Common myeloid progenitor, CD34-positive (primary cell): ENCODE measurements at regions not wholly inside any gene's neighbourhood (a gene's known extent, or its start where the extent isn't known, plus 50 kb on each side); places are given as distances from the start of the nearest gene placed in this dataset.

Experiments used
- CTCF ChIA-PET: fragments of 350-600 bp; sonication (Branson Sonifier 250); formaldehyde crosslinking; loops from one replicate; lab custom pipeline; 2021; ENCODE audit warnings: antibody characterized with exemption; lab: Charles Lee
- POLR2A ChIA-PET: fragments of 350-600 bp; sonication (Branson Sonifier 250); formaldehyde crosslinking; loops from one replicate; lab custom pipeline; 2021; ENCODE audit warnings: antibody characterized with exemption; lab: Charles Lee
- DNase-seq, 3 donors: peaks; one replicate each; pipeline versions ENCODE4 v3.0.0 to v3.0.0-alpha.2; 2013
- H3K27ac ChIP-seq, 2 experiments: 1 replicate in 1 of 2; 2 replicates in 1 of 2; pipeline ENCODE4 v1.7.0; 2013; ENCODE audit warnings: inconsistent platforms in 2 of 2, low read length in 2 of 2, mild to moderate bottlenecking in 2 of 2, low read depth in 1 of 2, moderate library complexity in 1 of 2; ENCODE audit not compliant: severe bottlenecking in 2 of 2, insufficient read depth in 1 of 2, poor library complexity in 1 of 2
- H3K27me3 ChIP-seq, 5 experiments: replicated peaks in 2 of 5; 1 replicate in 3 of 5; 2 replicates in 2 of 5; pipeline versions ENCODE4 v1.6.1 to v1.7.0; 2013; ENCODE audit warnings: low read length in 4 of 5, mild to moderate bottlenecking in 2 of 5, moderate library complexity in 2 of 5, inconsistent platforms in 1 of 5; ENCODE audit not compliant: insufficient read depth in 5 of 5, control insufficient read depth in 4 of 5
- H3K36me3 ChIP-seq, 4 experiments: 1 replicate in 2 of 4; 2 replicates in 2 of 4; pipeline versions ENCODE4 v1.6.1 to v1.7.0; 2013; ENCODE audit warnings: low read length in 3 of 4, control low read depth in 1 of 4, mild to moderate bottlenecking in 1 of 4; ENCODE audit not compliant: control insufficient read depth in 4 of 4, insufficient read depth in 4 of 4
- H3K4me1 ChIP-seq, 4 experiments: 1 replicate in 3 of 4; 2 replicates in 1 of 4; pipeline versions ENCODE4 v1.6.1 to v1.7.1; 2013; ENCODE audit warnings: low read length in 3 of 4, mild to moderate bottlenecking in 3 of 4, control low read depth in 1 of 4, inconsistent platforms in 1 of 4, moderate library complexity in 1 of 4; ENCODE audit not compliant: control insufficient read depth in 4 of 4, insufficient read depth in 4 of 4; ENCODE audit errors: control extremely low read depth in 1 of 4
- H3K4me3 ChIP-seq, 7 experiments: 1 replicate in 4 of 7; 2 replicates in 3 of 7; pipeline versions ENCODE4 v1.5.1 to v1.7.0; 2013; ENCODE audit warnings: mild to moderate bottlenecking in 7 of 7, low read length in 6 of 7, moderate library complexity in 6 of 7, inconsistent platforms in 2 of 7, low read depth in 2 of 7, control low read depth in 1 of 7; ENCODE audit not compliant: insufficient read depth in 4 of 7, control insufficient read depth in 1 of 7; ENCODE audit errors: extremely low read depth in 1 of 7
- H3K9me3 ChIP-seq, 5 experiments: 1 replicate in 4 of 5; 2 replicates in 1 of 5; pipeline versions ENCODE4 v1.6.1 to v1.7.1; 2013; ENCODE audit warnings: low read length in 4 of 5, mild to moderate bottlenecking in 2 of 5, inconsistent platforms in 1 of 5, low read depth in 1 of 5, moderate library complexity in 1 of 5; ENCODE audit not compliant: control insufficient read depth in 4 of 5, insufficient read depth in 2 of 5; ENCODE audit errors: control extremely low read depth in 1 of 5
- WGBS: methylation state at CpG from one replicate; pipeline ENCODE4 v1.1.5; 2013; ENCODE audit not compliant: insufficient coverage; 5-methylcytosine and 5-hydroxymethylcytosine counted together

DNA sequence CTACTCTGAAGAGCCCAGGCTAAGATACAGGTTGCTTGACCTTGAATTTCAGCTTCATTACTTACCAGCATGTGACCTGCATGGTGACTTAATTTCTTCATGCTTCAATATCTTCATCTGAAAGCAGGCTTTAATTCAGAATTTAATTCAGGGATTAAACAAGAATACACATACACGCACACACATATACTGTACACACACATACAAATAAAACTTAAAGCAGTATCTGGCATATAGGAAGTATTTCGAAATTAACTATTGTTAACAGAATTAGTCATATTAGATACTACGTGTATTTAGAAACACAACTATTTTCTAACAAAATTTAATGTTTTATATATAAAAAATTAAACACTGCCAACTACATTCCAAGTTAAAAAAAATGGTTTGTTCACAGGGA, 640.3 kb downstream of the SLC6A15 start:
- CTCF ChIA-PET, result no interaction called here
- Histone ChIP-seq H3K36me3 (no peaks in the 10 kb centered on the region), H3K27ac (no peak overlapping the region), H3K9me3 (no peaks in the 10 kb centered on the region), H3K27me3 (peaks cover 0 to 2% (median 0%) of the 10 kb centered on the region in 5 experiments), H3K4me1 (no peaks in the 10 kb centered on the region), H3K4me3 (no peak overlapping the region)
- DNase-seq, result no peak
- WGBS, result no CpG with 5 or more reads among the region's 3 CpGs
- POLR2A ChIA-PET, result no interaction called here

DNA sequence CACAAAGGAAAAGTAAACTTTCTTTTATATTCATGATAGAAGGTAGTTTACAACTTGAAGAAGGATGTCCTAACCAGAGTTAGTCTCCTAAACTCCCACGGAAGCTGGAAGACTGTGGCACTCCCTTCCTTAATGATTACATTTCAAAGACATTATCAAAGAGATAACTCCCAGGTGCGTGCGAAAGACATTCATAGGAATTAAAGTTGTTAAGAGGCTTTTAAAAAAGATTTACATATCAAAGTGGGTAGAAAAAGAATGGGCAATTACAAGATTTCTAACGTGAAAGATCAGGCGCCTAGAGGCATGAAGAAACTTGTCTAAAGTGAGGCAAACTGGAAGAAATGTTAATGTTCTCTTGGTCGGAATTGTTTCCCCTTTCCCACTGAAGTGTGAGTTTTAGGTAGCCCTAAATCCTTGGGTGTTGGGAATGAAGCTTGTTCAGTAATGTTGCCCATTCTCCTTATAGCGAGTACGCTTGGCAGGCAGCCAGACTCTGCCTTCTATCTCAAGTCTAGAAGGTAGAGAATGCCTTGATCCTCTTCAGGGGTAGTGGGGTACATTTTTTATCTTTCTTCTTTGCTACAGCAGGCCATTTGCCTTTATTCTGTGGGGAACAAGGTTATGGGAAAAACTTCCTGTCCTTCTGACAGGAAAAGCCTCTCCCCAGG, 642.0 kb downstream of the SLC6A15 start:
- H3K9me3 ChIP-seq, result no peaks in the 10 kb centered on the region
- CTCF ChIA-PET, result no interaction called here
- 36% methylated on average over 3 of the region's 8 CpGs for WGBS
- DNase-seq, result no peak
- no peaks in the 10 kb centered on the region for H3K36me3 ChIP-seq
- peaks cover 0 to 2% (median 0%) of the 10 kb centered on the region in 5 experiments for H3K27me3 ChIP-seq
- H3K4me1 ChIP-seq, result no peaks in the 10 kb centered on the region
- H3K27ac ChIP-seq, result no peak overlapping the region
- POLR2A ChIA-PET, result no interaction called here
- H3K4me3 ChIP-seq, result no peak overlapping the region

DNA sequence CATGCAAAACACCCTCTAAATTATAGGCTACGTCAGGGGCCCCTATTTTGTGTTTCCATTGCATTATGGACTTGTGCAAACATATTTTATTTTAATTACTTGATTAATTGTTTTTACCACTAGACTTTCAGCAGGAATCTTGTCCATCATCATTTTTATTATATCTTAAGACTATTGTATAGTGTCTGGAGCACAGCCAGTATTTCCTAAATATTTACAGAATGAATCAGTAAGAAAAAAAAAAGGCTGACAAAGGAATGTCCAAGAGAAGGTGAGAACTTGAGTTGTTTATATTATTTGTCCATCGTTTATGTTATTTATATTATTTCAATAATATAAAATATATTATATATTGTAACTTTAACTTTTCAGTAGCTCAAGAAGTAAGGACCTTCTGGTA, 664.7 kb downstream of the SLC6A15 start:
- H3K36me3 ChIP-seq, result no peaks in the 10 kb centered on the region
- H3K27ac ChIP-seq, result no peak overlapping the region
- H3K27me3 ChIP-seq, result no peaks in the 10 kb centered on the region
- no peaks in the 10 kb centered on the region for H3K4me1 ChIP-seq
- H3K9me3 ChIP-seq, result no peaks in the 10 kb centered on the region
- POLR2A ChIA-PET, result no interaction called here
- CTCF ChIA-PET, result no interaction called here
- whole genome bisulfite sequencing, result no CpG with 5 or more reads among the region's 2 CpGs
- H3K4me3 ChIP-seq, result no peak overlapping the region
- no peak for DNase-seq

DNA sequence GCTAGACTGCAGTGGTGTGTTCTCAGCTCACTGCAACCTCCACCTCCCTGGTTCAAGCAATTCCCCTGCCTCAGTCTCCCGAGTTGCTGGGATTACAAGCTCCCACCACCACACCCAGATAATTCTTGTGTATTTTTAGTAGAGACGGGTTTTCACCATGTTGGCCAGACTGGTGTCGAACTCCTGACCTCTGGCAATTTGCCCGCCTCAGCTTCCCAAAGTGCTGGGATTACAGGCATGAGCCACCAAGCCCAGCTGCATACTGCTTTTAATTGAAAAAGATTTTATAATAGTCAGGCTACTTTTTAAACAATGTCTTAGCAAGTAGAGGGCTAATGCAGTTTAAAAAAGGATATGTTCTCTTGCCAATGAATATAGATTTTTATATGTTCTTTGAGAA, 668.9 kb downstream of the SLC6A15 start:
- CTCF ChIA-PET, result interaction anchor here (0.5 kb wide), 1 partner anchor 359 kb away, joined by 3 read pairs; no protein-coding TSS in a partner anchor
- H3K9me3 ChIP-seq, result no peaks in the 10 kb centered on the region
- DNase-seq, result no peak
- no peaks in the 10 kb centered on the region for H3K4me1 ChIP-seq
- WGBS, result 97% methylated on average over 4 of the region's 4 CpGs
- no peaks in the 10 kb centered on the region for H3K36me3 ChIP-seq
- no peaks in the 10 kb centered on the region for H3K27me3 ChIP-seq
- H3K4me3 ChIP-seq, result no peak overlapping the region
- H3K27ac ChIP-seq, result no peak overlapping the region
- POLR2A ChIA-PET, result no interaction called here

DNA sequence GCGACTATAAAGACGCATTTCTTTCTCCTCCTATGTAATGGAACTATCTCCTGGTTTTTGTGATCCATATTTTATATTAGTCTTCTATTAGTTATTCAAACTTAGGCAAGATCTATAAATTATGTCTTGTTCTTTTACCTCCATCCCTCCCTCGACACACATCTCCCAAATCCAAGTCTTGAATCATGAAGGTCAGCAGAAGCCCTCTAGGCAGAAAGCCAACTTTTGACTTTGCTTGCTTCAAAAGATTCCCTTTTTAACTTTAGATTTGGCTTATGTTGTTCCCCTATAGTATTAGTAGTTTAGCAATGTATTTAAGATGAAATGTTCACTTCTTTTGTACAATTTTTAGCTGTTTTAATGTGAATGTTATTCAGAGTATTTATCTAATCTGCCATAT, 689.8 kb downstream of the SLC6A15 start:
- DNase-seq, result no peak

DNA sequence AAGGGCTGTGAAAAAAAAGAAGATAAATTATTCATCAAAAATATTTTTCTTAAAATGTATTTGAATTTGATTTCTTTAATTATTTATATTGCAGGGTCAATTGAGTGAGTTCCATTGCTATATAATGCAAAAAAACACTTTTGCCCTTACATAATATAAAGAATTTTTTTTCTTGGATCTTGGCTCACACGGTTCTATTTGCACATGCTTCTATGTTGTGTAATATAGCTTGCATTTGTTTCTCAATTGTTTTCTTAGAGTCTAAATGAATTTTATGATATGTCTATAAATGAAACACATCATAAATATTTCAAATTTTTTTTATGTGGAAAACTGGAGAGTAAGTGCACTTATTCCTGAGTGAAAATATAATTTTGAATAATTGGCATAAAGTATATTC, 694.2 kb downstream of the SLC6A15 start:
- Histone ChIP-seq H3K9me3 (no peaks in the 10 kb centered on the region), H3K4me3 (no peak overlapping the region), H3K4me1 (no peaks in the 10 kb centered on the region), H3K27ac (no peak overlapping the region), H3K27me3 (no peaks in the 10 kb centered on the region), H3K36me3 (no peaks in the 10 kb centered on the region)
- no CpG with 5 or more reads among the region's 1 CpG for WGBS
- ChIA-PET CTCF (no interaction called here), POLR2A (no interaction called here)
- DNase-seq, result no peak

More for the DNA sequence above, 689.8 kb downstream of the SLC6A15 start:
- WGBS, result no CpG with 5 or more reads among the region's 3 CpGs
- no peak overlapping the region for H3K27ac ChIP-seq
- H3K36me3 ChIP-seq, result no peaks in the 10 kb centered on the region
- POLR2A ChIA-PET, result no interaction called here
- CTCF ChIA-PET, result no interaction called here
- H3K9me3 ChIP-seq, result no peaks in the 10 kb centered on the region
- H3K27me3 ChIP-seq, result no peaks in the 10 kb centered on the region
- no peaks in the 10 kb centered on the region for H3K4me1 ChIP-seq
- H3K4me3 ChIP-seq, result no peak overlapping the region

DNA sequence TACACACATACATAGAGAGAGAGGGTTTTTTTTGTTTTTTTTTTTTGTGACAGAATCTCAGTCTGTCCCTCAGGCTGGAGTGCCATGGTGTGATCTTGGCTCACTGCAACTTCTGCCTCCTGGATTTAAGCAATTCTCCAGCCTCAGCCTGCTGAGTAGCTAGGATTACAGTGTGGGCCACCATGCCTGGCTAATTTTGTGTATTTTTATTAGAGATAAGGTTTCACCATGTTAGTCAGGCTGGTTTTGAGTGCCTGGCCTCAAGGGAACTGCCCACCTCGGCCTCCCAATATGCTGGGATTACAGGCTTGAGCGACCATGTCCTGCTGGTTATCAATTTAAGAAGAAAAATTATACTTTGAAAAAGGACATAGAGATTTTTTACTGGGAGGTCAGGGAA, 710.6 kb downstream of the SLC6A15 start:
- H3K36me3 ChIP-seq, result no peaks in the 10 kb centered on the region
- H3K9me3 ChIP-seq, result no peaks in the 10 kb centered on the region
- no peaks in the 10 kb centered on the region for H3K4me1 ChIP-seq
- DNase-seq, result no peak
- H3K27ac ChIP-seq, result no peak overlapping the region
- POLR2A ChIA-PET, result no interaction called here
- no peak overlapping the region for H3K4me3 ChIP-seq
- CTCF ChIA-PET, result no interaction called here
- no peaks in the 10 kb centered on the region for H3K27me3 ChIP-seq
- WGBS, result 88% methylated on average over 1 of the region's 2 CpGs
